HepG2 (cell line): ENCODE measurements at regions not wholly inside any gene's neighbourhood (a gene's known extent, or its start where the extent isn't known, plus 50 kb on each side); places are given as distances from the start of the nearest gene placed in this dataset.

Source experiments
- CTCF ChIP-seq: sonication (generic); formaldehyde crosslinking; IDR thresholded peaks from 2 replicates; pipeline ENCODE4 v1.5.0; 2020; ENCODE audit warnings: mild to moderate bottlenecking, missing genetic modification reagents, moderate library complexity
- EP300 ChIP-seq, 3 experiments: sonication (generic) in 1 of 3; formaldehyde crosslinking in 1 of 3; IDR thresholded peaks; 2 replicates each; pipeline versions ENCODE4 v1.5.1 to v1.6.1; 2011 to 2020; ENCODE audit warnings: low read depth in 2 of 3, low read length in 2 of 3, borderline replicate concordance in 1 of 3, improper control_type of control experiment in 1 of 3, mild to moderate bottlenecking in 1 of 3, missing genetic modification reagents in 1 of 3, moderate library complexity in 1 of 3
- FOXJ3 ChIP-seq: sonication (generic); formaldehyde crosslinking; IDR thresholded peaks from 2 replicates; pipeline ENCODE4 v1.4.0; 2020; ENCODE audit warnings: missing genetic modification reagents, mild to moderate bottlenecking, borderline replicate concordance
- HOMEZ ChIP-seq: IDR thresholded peaks from 2 replicates; pipeline ENCODE4 v1.6.1; 2016; ENCODE audit warnings: low read depth
- POLR2A ChIP-seq, 2 experiments: IDR thresholded peaks; 2 replicates each; pipeline ENCODE4 v1.6.1; 2011; ENCODE audit warnings: low read depth in 2 of 2, low read length in 2 of 2, mild to moderate bottlenecking in 1 of 2, moderate library complexity in 1 of 2; ENCODE audit not compliant: insufficient read depth in 1 of 2
- RBM39 ChIP-seq: fragments of 200-400 bp; formaldehyde crosslinking; IDR thresholded peaks from one replicate; pipeline ENCODE4 v1.6.1; 2018; ENCODE audit warnings: antibody characterized with exemption, mild to moderate bottlenecking, low read depth, low read length; ENCODE audit not compliant: poor library complexity, severe bottlenecking
- TEAD2 ChIP-seq: sonication (generic); formaldehyde crosslinking; IDR thresholded peaks from 2 replicates; pipeline ENCODE4 v1.9.0; 2021; ENCODE audit warnings: missing genetic modification reagents
- ZHX1 ChIP-seq: sonication (generic); formaldehyde crosslinking; IDR thresholded peaks from 2 replicates; pipeline ENCODE4 v1.8.1; 2022; ENCODE audit warnings: low read depth, mild to moderate bottlenecking, missing genetic modification reagents
- ZNF121 ChIP-seq: sonication (generic); formaldehyde crosslinking; IDR thresholded peaks from 2 replicates; pipeline ENCODE4 v1.5.0; 2020; ENCODE audit warnings: mild to moderate bottlenecking, missing genetic modification reagents
- ZNF280B ChIP-seq: sonication (generic); formaldehyde crosslinking; IDR thresholded peaks from 2 replicates; pipeline ENCODE4 v1.5.0; 2020; ENCODE audit warnings: missing genetic modification reagents, mild to moderate bottlenecking, borderline replicate concordance
- ZNF766 ChIP-seq: sonication (generic); formaldehyde crosslinking; IDR thresholded peaks from 2 replicates; pipeline ENCODE4 v1.5.0; 2020; ENCODE audit warnings: missing genetic modification reagents, borderline replicate concordance

GRCh38 chr5:3131161-3131560 lies 379.7 kb upstream of the IRX2 start:
- TF ChIP-seq POLR2A (IDR thresholded peaks at IDR 0.05; ENCODE audit: insufficient read depth in 1 of 2, low read depth in 2 of 2, low read length in 2 of 2) (no peak), EP300 (IDR thresholded peaks at IDR 0.05; ENCODE audit: low read depth in 2 of 2, low read length in 2 of 2) (no peak), EP300 (CRISPR knock-in tag; IDR thresholded peaks at IDR 0.05; ENCODE audit: borderline replicate concordance) (no peak), ZHX1 (CRISPR knock-in tag) (no peak), CTCF (CRISPR knock-in tag) (no peak), ZNF766 (CRISPR knock-in tag) (no peak), ZNF280B (CRISPR knock-in tag) (no peak), RBM39 (no peak), TEAD2 (CRISPR knock-in tag) (no peak), ZNF121 (CRISPR knock-in tag) (no peak), HOMEZ (CRISPR knock-in tag) (no peak), FOXJ3 (CRISPR knock-in tag) (no peak)
